Colonic mucosa (tissue), 4 donors: ENCODE measurements at regions not wholly inside any gene's neighbourhood (a gene's known extent, or its start where the extent isn't known, plus 50 kb on each side); places are given as distances from the start of the nearest gene placed in this dataset.

Experiments used
- DNase-seq: peaks from one replicate; pipeline ENCODE4 v3.0.0-alpha.2; 2020
- H3K27ac ChIP-seq: fragments of 200-600 bp; one replicate; pipeline ENCODE4 v1.8.0; 2021
- H3K27me3 ChIP-seq: fragments of 200-600 bp; one replicate; pipeline ENCODE4 v1.8.0; 2021
- H3K36me3 ChIP-seq: fragments of 200-600 bp; one replicate; pipeline ENCODE4 v1.8.0; 2021
- H3K4me1 ChIP-seq: fragments of 200-600 bp; one replicate; pipeline ENCODE4 v1.8.0; 2021; ENCODE audit warnings: mild to moderate bottlenecking
- H3K4me3 ChIP-seq: fragments of 200-600 bp; one replicate; pipeline ENCODE4 v1.8.0; 2021
- H3K9ac ChIP-seq, 2 donors: one replicate each; pipeline ENCODE4 v1.7.0; 2013; ENCODE audit warnings: control low read depth in 2 of 2, low read depth in 2 of 2, low read length in 2 of 2
- H3K9me3 ChIP-seq: fragments of 200-600 bp; one replicate; pipeline ENCODE4 v1.8.0; 2021
- intact Hi-C: fragments of 100-400 bp; cut with DNase I; formaldehyde crosslinking; loops from one replicate; pipeline ENCODE4 v1.14.1; 2022
- TF ChIP-seq, protein P1 (sequence below): fragments of 200-600 bp; IDR thresholded peaks from one replicate; pipeline ENCODE4 v1.8.0; 2022; ENCODE audit warnings: antibody characterized with exemption, mild to moderate bottlenecking
- donor health status: healthy.
- donor health status: DM: no; HTN: no; CAD: no.
- donor health status: DM: no; HTN: no; CAD: no.

DNA sequence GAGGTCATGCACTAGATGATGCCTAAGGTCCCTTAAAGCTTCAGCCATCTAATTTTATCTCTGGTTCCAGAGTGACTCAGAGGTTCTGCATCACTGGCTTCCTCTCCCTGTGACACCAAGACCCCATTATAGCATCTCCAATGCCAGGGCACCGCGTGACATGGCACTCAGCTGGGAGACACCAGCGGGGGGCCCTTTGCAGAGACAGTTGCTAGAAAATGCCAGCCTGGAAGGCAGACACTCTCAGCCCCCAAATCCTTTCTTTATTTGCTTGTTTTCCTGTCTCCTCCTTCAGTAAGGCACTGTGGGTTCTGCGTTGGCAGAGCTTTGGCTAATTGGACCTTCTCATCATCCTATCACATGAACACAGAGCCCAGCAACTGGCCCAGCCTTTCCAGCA, 123.5 kb upstream of the VRK1 start:
- TF ChIP-seq, protein P1, sequence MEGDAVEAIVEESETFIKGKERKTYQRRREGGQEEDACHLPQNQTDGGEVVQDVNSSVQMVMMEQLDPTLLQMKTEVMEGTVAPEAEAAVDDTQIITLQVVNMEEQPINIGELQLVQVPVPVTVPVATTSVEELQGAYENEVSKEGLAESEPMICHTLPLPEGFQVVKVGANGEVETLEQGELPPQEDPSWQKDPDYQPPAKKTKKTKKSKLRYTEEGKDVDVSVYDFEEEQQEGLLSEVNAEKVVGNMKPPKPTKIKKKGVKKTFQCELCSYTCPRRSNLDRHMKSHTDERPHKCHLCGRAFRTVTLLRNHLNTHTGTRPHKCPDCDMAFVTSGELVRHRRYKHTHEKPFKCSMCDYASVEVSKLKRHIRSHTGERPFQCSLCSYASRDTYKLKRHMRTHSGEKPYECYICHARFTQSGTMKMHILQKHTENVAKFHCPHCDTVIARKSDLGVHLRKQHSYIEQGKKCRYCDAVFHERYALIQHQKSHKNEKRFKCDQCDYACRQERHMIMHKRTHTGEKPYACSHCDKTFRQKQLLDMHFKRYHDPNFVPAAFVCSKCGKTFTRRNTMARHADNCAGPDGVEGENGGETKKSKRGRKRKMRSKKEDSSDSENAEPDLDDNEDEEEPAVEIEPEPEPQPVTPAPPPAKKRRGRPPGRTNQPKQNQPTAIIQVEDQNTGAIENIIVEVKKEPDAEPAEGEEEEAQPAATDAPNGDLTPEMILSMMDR: no peak
- H3K9me3 ChIP-seq: no peaks in the 10 kb centered on the region
- no peak overlapping the region for H3K4me3 ChIP-seq
- no peaks in the 10 kb centered on the region for H3K4me1 ChIP-seq
- H3K27me3 ChIP-seq: no peaks in the 10 kb centered on the region
- intact Hi-C loops: no loop called here
- H3K27ac ChIP-seq: no peak overlapping the region
- no peaks in the 10 kb centered on the region for H3K36me3 ChIP-seq
- DNase-seq: no peak
- no peak overlapping the region for H3K9ac ChIP-seq

DNA sequence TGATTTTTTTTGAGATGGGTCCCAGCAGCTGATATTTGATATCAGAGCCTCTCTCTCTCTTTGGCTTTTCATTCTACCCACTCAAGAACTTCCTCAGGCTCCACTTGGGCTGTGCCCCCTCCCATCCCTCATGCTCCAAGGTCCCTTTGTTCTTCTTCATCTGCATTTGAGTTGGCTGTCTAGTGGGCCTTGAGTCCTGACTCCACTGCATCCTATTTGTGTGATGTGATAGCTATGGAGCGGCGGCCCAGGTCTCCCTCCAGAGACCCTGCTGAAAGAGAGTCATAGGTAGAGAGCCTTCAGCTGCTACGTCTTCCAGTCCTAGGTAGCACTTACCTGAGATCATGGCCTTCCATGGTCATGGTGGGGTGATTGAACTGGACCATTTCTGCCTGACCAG, 123.1 kb upstream of the VRK1 start:
- Histone ChIP-seq H3K36me3 (no peaks in the 10 kb centered on the region), H3K4me3 (no peak overlapping the region), H3K27me3 (no peaks in the 10 kb centered on the region), H3K4me1 (no peaks in the 10 kb centered on the region), H3K9ac (no peak overlapping the region), H3K27ac (no peak overlapping the region), H3K9me3 (no peaks in the 10 kb centered on the region)
- TF ChIP-seq, protein P1: no peak
- intact Hi-C loops: no loop called here
- no peak for DNase-seq

DNA sequence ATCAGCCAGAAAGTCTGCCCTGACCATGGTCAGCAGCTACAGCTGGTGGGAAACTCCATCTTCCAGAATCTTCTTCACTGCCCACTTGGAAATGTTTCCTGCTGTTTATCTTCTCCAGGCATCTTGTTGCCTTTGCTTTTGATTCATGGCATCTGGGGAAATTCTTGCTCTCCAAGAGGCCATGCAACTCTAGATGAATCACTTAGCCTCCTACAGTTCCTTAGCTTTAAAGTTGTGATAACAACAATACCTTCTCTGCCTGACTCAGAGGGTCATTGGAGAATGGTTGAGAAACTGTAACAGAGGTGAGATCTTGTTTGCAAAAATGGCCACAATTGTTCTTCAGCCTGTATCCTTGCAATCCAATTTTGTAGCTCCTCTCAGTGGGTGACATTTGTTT, 121.0 kb upstream of the VRK1 start:
- H3K4me1 ChIP-seq: no peaks in the 10 kb centered on the region
- DNase-seq: no peak
- no peak overlapping the region for H3K9ac ChIP-seq
- no peaks in the 10 kb centered on the region for H3K36me3 ChIP-seq
- TF ChIP-seq, protein P1: no peak
- H3K4me3 ChIP-seq: no peak overlapping the region
- H3K27ac ChIP-seq: no peak overlapping the region
- intact Hi-C loops: no loop called here
- H3K9me3 ChIP-seq: no peaks in the 10 kb centered on the region
- no peaks in the 10 kb centered on the region for H3K27me3 ChIP-seq

DNA sequence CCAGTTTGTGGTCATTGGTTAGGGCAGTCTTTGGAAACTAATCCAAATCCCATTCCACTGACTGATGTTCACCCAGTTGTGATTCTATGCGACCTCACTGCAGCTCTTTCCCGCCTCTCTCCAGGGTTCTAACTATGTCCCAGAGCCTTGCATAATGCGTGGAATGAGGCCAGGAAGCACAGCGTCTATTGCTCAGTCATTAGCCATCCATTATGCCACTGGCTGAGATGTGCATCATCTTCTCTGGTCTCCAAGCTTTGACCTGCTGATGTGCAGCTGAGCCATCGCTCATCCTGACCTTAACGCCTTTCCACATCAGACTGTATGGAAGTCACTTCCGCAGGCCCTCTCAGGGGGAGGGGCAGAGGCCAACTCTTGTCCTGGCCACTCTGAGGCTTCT, 115.4 kb upstream of the VRK1 start:
- no peak for DNase-seq
- Histone ChIP-seq H3K4me3 (no peak overlapping the region), H3K36me3 (no peaks in the 10 kb centered on the region), H3K9me3 (no peaks in the 10 kb centered on the region), H3K4me1 (no peaks in the 10 kb centered on the region), H3K27ac (no peak overlapping the region), H3K9ac (no peak overlapping the region), H3K27me3 (no peaks in the 10 kb centered on the region)
- intact Hi-C loops: no loop called here
- TF ChIP-seq, protein P1: no peak

DNA sequence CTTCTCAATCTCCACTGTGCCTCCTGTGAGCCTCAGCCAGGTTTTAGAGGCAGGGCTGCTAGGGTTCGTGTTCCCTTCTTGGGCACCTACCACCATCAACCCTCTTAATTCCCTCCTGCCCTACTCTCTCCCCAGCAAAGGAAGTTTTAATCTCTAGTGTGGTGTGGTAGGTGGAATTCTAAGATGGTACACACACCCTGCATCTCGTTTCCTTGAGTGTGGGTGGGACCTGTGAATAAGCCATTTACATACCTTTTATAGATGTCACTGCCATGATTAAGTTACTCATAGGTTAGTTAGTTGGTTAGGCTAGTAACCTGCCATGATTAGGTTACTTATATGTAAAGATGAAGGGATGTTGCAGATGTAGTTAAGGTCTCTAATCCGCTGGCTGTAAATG, 114.8 kb upstream of the VRK1 start:
- TF ChIP-seq, protein P1: no peak
- H3K4me1 ChIP-seq: no peaks in the 10 kb centered on the region
- intact Hi-C loops: no loop called here
- H3K27ac ChIP-seq: no peak overlapping the region
- no peak for DNase-seq
- no peaks in the 10 kb centered on the region for H3K36me3 ChIP-seq
- H3K9ac ChIP-seq: no peak overlapping the region
- H3K27me3 ChIP-seq: no peaks in the 10 kb centered on the region
- H3K9me3 ChIP-seq: no peaks in the 10 kb centered on the region
- H3K4me3 ChIP-seq: no peak overlapping the region
